Upper lobe of left lung (tissue), 4 donors: ENCODE measurements at regions not wholly inside any gene's neighbourhood (a gene's known extent, or its start where the extent isn't known, plus 50 kb on each side); places are given as distances from the start of the nearest gene placed in this dataset.
A peak's percentile ranks its signal among the peaks of the same experiment; 100 is the strongest.

Source experiments
- CTCF ChIP-seq, 6 experiments: fragments of 450-650 bp in 4 of 6; fragments of 200-600 bp in 2 of 6; sonication (generic) in 2 of 6; IDR thresholded peaks; one replicate each; pipeline ENCODE4 v1.5.1; 2016 to 2019; ENCODE audit warnings: antibody characterized with exemption in 6 of 6
- EP300 ChIP-seq, 4 donors: sonication (generic); formaldehyde crosslinking; IDR thresholded peaks; one replicate each; pipeline ENCODE4 v1.5.1; 2017; ENCODE audit warnings: antibody characterized with exemption in 4 of 4, control low read depth in 2 of 4
- POLR2AphosphoS5 ChIP-seq, 2 donors: sonication (generic); formaldehyde crosslinking; IDR thresholded peaks; one replicate each; pipeline ENCODE4 v1.5.1; 2017; ENCODE audit warnings: antibody characterized with exemption in 2 of 2

DNA sequence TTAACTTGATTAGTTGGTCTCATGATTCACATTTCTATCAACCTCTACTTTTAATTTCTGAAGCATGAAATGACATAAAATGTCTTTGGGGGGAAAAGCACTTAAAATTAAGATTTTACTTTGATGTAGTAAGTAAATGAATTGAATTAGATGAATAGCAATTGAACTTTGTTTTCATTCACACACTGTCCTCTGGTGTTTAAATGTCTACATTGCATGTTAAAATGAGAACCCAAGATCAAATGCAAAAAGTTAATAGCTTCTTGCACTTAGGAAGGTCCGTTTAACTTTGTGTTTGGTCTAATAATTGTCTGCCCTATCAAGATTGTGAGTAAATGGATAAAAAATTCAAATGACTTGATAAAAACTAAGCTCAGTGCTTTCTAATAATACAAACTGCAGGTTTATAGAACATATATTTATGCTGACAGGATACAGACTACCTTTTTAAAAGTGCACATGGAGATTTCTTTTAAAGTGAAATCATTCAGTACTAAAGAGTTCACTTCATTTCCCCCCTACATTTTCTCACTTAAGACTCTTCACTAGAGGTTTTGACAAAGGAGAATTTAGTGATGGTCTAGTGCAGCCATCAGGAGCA is 156.2 kb upstream of the NABP1 start:
- TF ChIP-seq EP300 (IDR thresholded peaks at IDR 0.05), result no peak
- TF ChIP-seq CTCF (IDR thresholded peaks at IDR 0.05), result peak; percentile 70 to 75 (median 72)
- no peak for TF ChIP-seq POLR2AphosphoS5 (IDR thresholded peaks at IDR 0.05)
